Hepatocyte (in vitro differentiated cells): ENCODE measurements at regions not wholly inside any gene's neighbourhood (a gene's known extent, or its start where the extent isn't known, plus 50 kb on each side); places are given as distances from the start of the nearest gene placed in this dataset.

Source experiments
- DNase-seq: peaks from one replicate; pipeline ENCODE4 v3.0.0-alpha.2; 2016; ENCODE audit warnings: low spot score
- H2AFZ ChIP-seq: fragments of 200-600 bp; sonication (generic); 2 replicates; pipeline ENCODE4 v1.6.0; 2016; ENCODE audit warnings: antibody characterized with exemption, mild to moderate bottlenecking
- H3K27ac ChIP-seq: fragments of 200-600 bp; sonication (generic); 2 replicates; pipeline ENCODE4 v1.5.1; 2016; ENCODE audit warnings: mild to moderate bottlenecking
- H3K27me3 ChIP-seq: fragments of 200-600 bp; sonication (generic); 2 replicates; pipeline ENCODE4 v1.6.1; 2016
- H3K36me3 ChIP-seq: fragments of 200-600 bp; sonication (generic); replicated peaks from 2 replicates; pipeline ENCODE4 v1.5.1; 2016; ENCODE audit warnings: low read depth; ENCODE audit not compliant: insufficient read depth
- H3K4me1 ChIP-seq: fragments of 200-600 bp; sonication (generic); 2 replicates; pipeline ENCODE4 v1.5.1; 2016; ENCODE audit warnings: mild to moderate bottlenecking, moderate library complexity; ENCODE audit not compliant: insufficient read depth
- H3K4me2 ChIP-seq: fragments of 200-600 bp; sonication (generic); 2 replicates; pipeline ENCODE4 v1.6.0; 2016
- H3K4me3 ChIP-seq: fragments of 200-600 bp; sonication (generic); 2 replicates; pipeline ENCODE4 v1.5.1; 2016; ENCODE audit warnings: mild to moderate bottlenecking
- H3K79me2 ChIP-seq: fragments of 200-600 bp; sonication (generic); 2 replicates; pipeline ENCODE4 v1.6.0; 2017; ENCODE audit warnings: mild to moderate bottlenecking
- H3K9me2 ChIP-seq: fragments of 200-600 bp; sonication (generic); replicated peaks from 2 replicates; pipeline ENCODE4 v1.6.0; 2017; ENCODE audit warnings: mild to moderate bottlenecking; ENCODE audit not compliant: insufficient read depth
- H3K9me3 ChIP-seq: fragments of 200-600 bp; sonication (generic); 2 replicates; pipeline ENCODE4 v1.5.1; 2016; ENCODE audit warnings: low read depth, mild to moderate bottlenecking
- H4K20me1 ChIP-seq: fragments of 200-600 bp; sonication (generic); 2 replicates; pipeline ENCODE4 v1.6.0; 2016; ENCODE audit warnings: mild to moderate bottlenecking; ENCODE audit not compliant: insufficient read depth, poor library complexity, severe bottlenecking
- EZH2 ChIP-seq: fragments of 200-600 bp; sonication (generic); IDR thresholded peaks from 2 replicates; pipeline ENCODE4 v1.6.1; 2016; ENCODE audit warnings: antibody characterized with exemption, mild to moderate bottlenecking, borderline replicate concordance
- EZH2phosphoT487 ChIP-seq: fragments of 200-600 bp; sonication (generic); IDR thresholded peaks from one replicate; pipeline ENCODE4 v1.6.1; 2018; ENCODE audit warnings: antibody characterized with exemption, mild to moderate bottlenecking, low read depth, moderate library complexity; ENCODE audit not compliant: unreplicated experiment, severe bottlenecking
- WGBS: methylation state at CpG from one replicate; pipeline ENCODE4 v1.1.6; 2016; ENCODE audit warnings: low lambda C conversion rate; ENCODE audit errors: missing lambda C conversion rate; 5-methylcytosine and 5-hydroxymethylcytosine counted together
- TF ChIP-seq, protein P1 (sequence below): fragments of 200-600 bp; sonication (generic); IDR thresholded peaks from 2 replicates; pipeline ENCODE4 v1.5.1; 2016; ENCODE audit warnings: antibody characterized with exemption, mild to moderate bottlenecking; ENCODE audit not compliant: poor library complexity

DNA sequence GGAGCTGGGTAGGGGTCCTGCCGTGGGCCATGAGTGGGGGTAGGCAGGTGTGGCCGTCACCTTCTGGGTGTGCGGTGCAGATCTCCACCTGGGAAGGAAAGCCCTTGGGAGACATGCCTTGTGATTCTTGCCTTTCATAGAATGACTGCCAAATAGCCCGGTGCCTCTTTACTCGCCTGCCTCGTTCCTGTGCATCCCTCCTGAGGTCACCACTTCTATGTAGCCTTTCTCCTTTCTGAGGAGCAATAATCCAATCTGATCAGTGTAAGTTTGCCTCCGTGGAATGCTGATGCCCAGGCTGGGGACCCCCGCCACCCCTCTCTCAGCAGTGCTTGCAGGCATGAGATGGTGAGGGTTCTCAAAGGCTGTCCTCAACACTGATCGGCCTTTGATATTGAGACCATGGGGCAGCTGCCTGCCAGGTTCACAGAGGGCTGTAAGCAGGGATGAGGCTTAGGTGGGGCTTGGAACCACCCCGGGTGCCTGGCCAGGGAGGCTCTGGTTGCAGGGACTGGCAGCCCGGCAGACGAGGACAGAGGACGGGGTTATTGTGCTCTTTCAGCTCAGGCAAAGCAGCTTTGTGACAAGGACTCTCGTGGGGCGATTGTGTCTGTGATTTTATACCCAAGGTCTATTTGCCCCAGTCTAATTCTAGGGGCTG, 86.1 kb upstream of the WNT7B start:
- H3K27ac ChIP-seq, result no peak overlapping the region
- peaks cover 90% of the 10 kb centered on the region for H3K27me3 ChIP-seq
- 93% methylated on average over 15 of the region's 15 CpGs for WGBS
- H4K20me1 ChIP-seq, result no peaks in the 10 kb centered on the region
- H2AFZ ChIP-seq, result no peak overlapping the region
- no peak overlapping the region for H3K4me3 ChIP-seq
- no peaks in the 10 kb centered on the region for H3K36me3 ChIP-seq
- DNase-seq, result no peak
- no peaks in the 10 kb centered on the region for H3K9me2 ChIP-seq
- H3K9me3 ChIP-seq, result no peaks in the 10 kb centered on the region
- no peak overlapping the region for H3K4me2 ChIP-seq
- H3K4me1 ChIP-seq, result no peaks in the 10 kb centered on the region
- H3K79me2 ChIP-seq, result no peaks in the 10 kb centered on the region
- TF ChIP-seq EZH2phosphoT487 (no peak), EZH2 (no peak)
- TF ChIP-seq, protein P1, sequence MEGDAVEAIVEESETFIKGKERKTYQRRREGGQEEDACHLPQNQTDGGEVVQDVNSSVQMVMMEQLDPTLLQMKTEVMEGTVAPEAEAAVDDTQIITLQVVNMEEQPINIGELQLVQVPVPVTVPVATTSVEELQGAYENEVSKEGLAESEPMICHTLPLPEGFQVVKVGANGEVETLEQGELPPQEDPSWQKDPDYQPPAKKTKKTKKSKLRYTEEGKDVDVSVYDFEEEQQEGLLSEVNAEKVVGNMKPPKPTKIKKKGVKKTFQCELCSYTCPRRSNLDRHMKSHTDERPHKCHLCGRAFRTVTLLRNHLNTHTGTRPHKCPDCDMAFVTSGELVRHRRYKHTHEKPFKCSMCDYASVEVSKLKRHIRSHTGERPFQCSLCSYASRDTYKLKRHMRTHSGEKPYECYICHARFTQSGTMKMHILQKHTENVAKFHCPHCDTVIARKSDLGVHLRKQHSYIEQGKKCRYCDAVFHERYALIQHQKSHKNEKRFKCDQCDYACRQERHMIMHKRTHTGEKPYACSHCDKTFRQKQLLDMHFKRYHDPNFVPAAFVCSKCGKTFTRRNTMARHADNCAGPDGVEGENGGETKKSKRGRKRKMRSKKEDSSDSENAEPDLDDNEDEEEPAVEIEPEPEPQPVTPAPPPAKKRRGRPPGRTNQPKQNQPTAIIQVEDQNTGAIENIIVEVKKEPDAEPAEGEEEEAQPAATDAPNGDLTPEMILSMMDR, result no peak

DNA sequence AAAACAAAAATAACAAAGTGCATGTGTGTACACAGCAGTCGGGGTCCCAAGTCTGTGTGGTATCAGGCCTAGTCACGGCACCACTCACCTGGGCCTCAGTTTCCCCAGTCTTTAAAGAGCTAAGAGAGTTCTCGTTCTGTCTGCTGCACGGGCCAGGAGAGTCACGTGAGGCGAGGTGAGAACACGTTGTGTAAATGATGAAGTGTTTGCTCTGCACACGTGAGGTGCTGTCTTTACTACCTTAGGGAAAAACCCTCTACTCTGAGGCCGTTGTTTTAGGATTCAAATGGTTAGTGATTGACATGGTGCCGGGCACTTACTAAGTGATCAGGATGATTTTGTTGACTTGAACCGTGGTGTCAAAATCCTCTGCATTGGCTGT, 86.5 kb upstream of the PPARA start:
- H3K9me2 ChIP-seq, result no peaks in the 10 kb centered on the region
- H3K79me2 ChIP-seq, result no peaks in the 10 kb centered on the region
- no peaks in the 10 kb centered on the region for H3K36me3 ChIP-seq
- H3K4me1 ChIP-seq, result no peaks in the 10 kb centered on the region
- no peak for TF ChIP-seq EZH2phosphoT487
- no peak for TF ChIP-seq EZH2
- TF ChIP-seq, protein P1, result no peak
- peaks cover 93% of the 10 kb centered on the region for H3K27me3 ChIP-seq
- H4K20me1 ChIP-seq, result no peaks in the 10 kb centered on the region
- H2AFZ ChIP-seq, result no peak overlapping the region
- WGBS, result 77% methylated on average over 11 of the region's 11 CpGs
- no peak overlapping the region for H3K4me3 ChIP-seq
- no peak overlapping the region for H3K27ac ChIP-seq
- H3K4me2 ChIP-seq, result no peak overlapping the region
- DNase-seq, result no peak
- no peaks in the 10 kb centered on the region for H3K9me3 ChIP-seq

DNA sequence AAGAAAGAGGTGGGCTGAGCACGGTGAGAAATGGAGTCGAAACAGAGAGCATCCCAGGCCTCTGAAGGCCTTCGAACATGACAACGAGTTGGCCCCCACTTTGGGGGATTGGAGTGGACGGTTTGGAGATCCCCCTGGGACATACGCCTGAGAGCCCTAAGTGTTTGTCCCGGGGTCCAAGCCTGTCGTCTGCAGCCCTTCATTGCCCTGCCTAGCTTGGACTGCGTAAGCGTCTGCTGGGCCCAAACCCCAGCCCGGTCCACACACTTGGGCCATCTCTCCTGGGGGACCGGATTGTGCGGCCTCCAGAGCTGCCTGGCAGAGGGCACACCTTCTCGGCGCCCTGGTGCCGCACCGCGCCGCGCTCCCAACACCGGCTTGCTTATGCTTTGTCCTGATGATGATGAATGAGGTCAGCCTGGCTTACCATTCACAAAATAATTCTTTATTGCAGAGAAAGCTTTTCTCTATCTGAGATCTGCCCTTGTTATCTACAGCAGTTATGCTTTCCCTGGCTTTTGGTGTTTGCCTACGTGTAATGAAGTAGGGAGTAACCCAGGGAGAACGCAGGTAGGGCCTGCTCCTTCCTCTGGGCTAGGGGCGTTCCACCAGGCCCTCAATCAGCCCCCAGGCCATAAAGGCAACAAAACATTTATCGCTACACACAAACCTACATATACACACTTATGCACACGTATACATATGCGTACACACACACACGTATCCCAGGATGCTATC, 85.9 kb upstream of the PPARA start:
- no peak overlapping the region for H3K4me2 ChIP-seq
- no peaks in the 10 kb centered on the region for H3K36me3 ChIP-seq
- no peak overlapping the region for H3K4me3 ChIP-seq
- peaks cover 94% of the 10 kb centered on the region for H3K27me3 ChIP-seq
- no peaks in the 10 kb centered on the region for H3K4me1 ChIP-seq
- no peaks in the 10 kb centered on the region for H3K9me2 ChIP-seq
- peaks cover 3% of the 10 kb centered on the region for H3K79me2 ChIP-seq
- no peaks in the 10 kb centered on the region for H4K20me1 ChIP-seq
- no peak for DNase-seq
- H3K27ac ChIP-seq, result no peak overlapping the region
- H3K9me3 ChIP-seq, result no peaks in the 10 kb centered on the region
- no peak overlapping the region for H2AFZ ChIP-seq
- 89% methylated on average over 28 of the region's 28 CpGs for WGBS
- TF ChIP-seq, protein P1, result no peak
- peak; percentile 81 for TF ChIP-seq EZH2phosphoT487
- no peak for TF ChIP-seq EZH2
